Vagina (tissue), 2 donors: ENCODE measurements at regions not wholly inside any gene's neighbourhood (a gene's known extent, or its start where the extent isn't known, plus 50 kb on each side); places are given as distances from the start of the nearest gene placed in this dataset.

Experiments
- CTCF ChIP-seq, 3 experiments: fragments of 450-650 bp in 2 of 3; fragments of 200-600 bp in 1 of 3; sonication (generic) in 1 of 3; IDR thresholded peaks; one replicate each; pipeline ENCODE4 v1.5.1; 2017 to 2019; ENCODE audit warnings: antibody characterized with exemption in 3 of 3, mild to moderate bottlenecking in 2 of 3, moderate library complexity in 2 of 3
- POLR2A ChIP-seq, 2 donors: fragments of 450-650 bp; IDR thresholded peaks; one replicate each; pipeline ENCODE4 v1.6.1; 2017; ENCODE audit warnings: antibody characterized with exemption in 2 of 2, mild to moderate bottlenecking in 2 of 2, moderate library complexity in 2 of 2

DNA sequence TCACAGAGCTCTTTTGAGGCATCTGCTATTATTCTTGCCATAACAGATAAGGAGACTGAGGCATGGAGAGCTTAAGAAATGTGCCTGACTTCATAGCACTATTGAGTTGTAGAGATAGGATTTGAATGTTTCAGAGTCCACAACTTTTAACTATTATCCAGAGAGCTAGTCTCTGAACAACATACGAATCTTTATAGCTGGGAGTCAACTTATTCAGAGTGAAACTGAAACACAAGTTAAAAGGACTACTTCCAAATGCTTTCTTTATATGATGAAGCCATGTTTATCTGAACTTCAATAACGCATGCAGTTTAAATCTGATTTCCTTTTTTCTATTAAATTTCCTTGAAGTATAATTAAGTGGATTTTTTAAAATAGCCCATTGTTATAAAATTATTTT lies 268.8 kb downstream of the IKZF2 start:
- no peak for TF ChIP-seq CTCF (IDR thresholded peaks at IDR 0.05)
- no peak for TF ChIP-seq POLR2A (IDR thresholded peaks at IDR 0.05)
